H1 (cell line): ENCODE measurements at regions not wholly inside any gene's neighbourhood (a gene's known extent, or its start where the extent isn't known, plus 50 kb on each side); places are given as distances from the start of the nearest gene placed in this dataset.
"Not testable (repeated sequence)": the region's sequence is repeated elsewhere in the genome, so short reads cannot be mapped to it uniquely, and the experiment has no call there.

ENCODE experiments used
- CTCF ChIA-PET: fragments of 300-600 bp; sonication (Branson Sonifier 250); formaldehyde crosslinking; loops from one replicate; lab custom pipeline; 2021; ENCODE audit not compliant: partially characterized antibody; lab: Charles Lee
- POLR2A ChIA-PET: fragments of 300-600 bp; sonication (Branson Sonifier 250); formaldehyde crosslinking; loops from one replicate; lab custom pipeline; 2021; ENCODE audit warnings: inconsistent platforms; ENCODE audit not compliant: partially characterized antibody; lab: Charles Lee
- DNase-seq, 2 experiments: peaks; one replicate each; pipeline versions ENCODE4 v3.0.0 to v3.0.0-alpha.2; 2010 to 2022; ENCODE audit warnings: low spot score in 2 of 2, low read depth in 1 of 2, mixed read lengths in 1 of 2
- FAIRE-seq: peaks from 2 replicates; lab custom pipeline; 2011; peaks lifted over from hg19 to GRCh38; lab: Jason Lieb, UNC
- H2AFZ ChIP-seq: 2 replicates; pipeline ENCODE4 v1.8.1; 2012; ENCODE audit warnings: low read length, inconsistent platforms
- H2AK5ac ChIP-seq: 2 replicates; pipeline ENCODE4 v1.6.1; 2013; ENCODE audit warnings: low read depth, low read length
- H2BK120ac ChIP-seq: replicated peaks from 2 replicates; pipeline ENCODE3; 2013; ENCODE audit warnings: low read depth, low read length, inconsistent platforms
- H2BK12ac ChIP-seq: 2 replicates; pipeline ENCODE4 v1.6.1; 2013; ENCODE audit warnings: low read depth, low read length
- H2BK15ac ChIP-seq: 2 replicates; pipeline ENCODE4 v1.6.1; 2013; ENCODE audit warnings: low read length
- H2BK20ac ChIP-seq: 2 replicates; pipeline ENCODE4 v1.6.1; 2013; ENCODE audit warnings: low read length
- H2BK5ac ChIP-seq: 2 replicates; pipeline ENCODE4 v1.6.1; 2013; ENCODE audit warnings: low read depth, low read length
- H3K14ac ChIP-seq: 2 replicates; pipeline ENCODE4 v1.6.1; 2013; ENCODE audit warnings: inconsistent platforms; ENCODE audit not compliant: insufficient read length
- H3K18ac ChIP-seq: 2 replicates; pipeline ENCODE4 v1.6.1; 2013; ENCODE audit warnings: low read length; ENCODE audit errors: extremely low read depth
- H3K23ac ChIP-seq: 2 replicates; pipeline ENCODE4 v1.6.1; 2013; ENCODE audit warnings: inconsistent platforms; ENCODE audit not compliant: insufficient read length
- H3K23me2 ChIP-seq: 2 replicates; pipeline ENCODE4 v1.6.1; 2013; ENCODE audit warnings: low read depth, low read length
- H3K27ac ChIP-seq: 2 replicates; pipeline ENCODE4 v1.6.1; 2011; ENCODE audit warnings: low read depth, low read length, inconsistent platforms
- H3K27me3 ChIP-seq, 4 experiments: replicated peaks in 1 of 4; 1 replicate in 1 of 4; 2 replicates in 3 of 4; pipeline versions ENCODE4 v1.6.1 to v1.8.1; 2011 to 2013; ENCODE audit warnings: low read length in 3 of 4, mild to moderate bottlenecking in 3 of 4, inconsistent platforms in 2 of 4, mixed read lengths in 2 of 4, moderate library complexity in 1 of 4; ENCODE audit not compliant: control insufficient read depth in 3 of 4, insufficient read depth in 3 of 4; ENCODE audit errors: extremely low read depth in 1 of 4
- H3K36me3 ChIP-seq, 4 experiments: 2 replicates each; pipeline versions ENCODE4 v1.6.1 to v1.8.1; 2011 to 2013; ENCODE audit warnings: mild to moderate bottlenecking in 4 of 4, low read length in 3 of 4, moderate library complexity in 2 of 4, control low read depth in 1 of 4, inconsistent platforms in 1 of 4; ENCODE audit not compliant: insufficient read depth in 4 of 4, control insufficient read depth in 2 of 4
- H3K4ac ChIP-seq: replicated peaks from 2 replicates; pipeline ENCODE3; 2013; ENCODE audit warnings: low read length, low read depth, mixed read lengths, inconsistent platforms; ENCODE audit not compliant: insufficient read length
- H3K4me1 ChIP-seq, 4 experiments: replicated peaks in 1 of 4; 1 replicate in 1 of 4; 2 replicates in 3 of 4; pipeline versions ENCODE4 v1.6.1 to v1.8.1; 2011 to 2013; ENCODE audit warnings: low read length in 3 of 4, inconsistent platforms in 2 of 4, mixed read lengths in 1 of 4; ENCODE audit not compliant: insufficient read depth in 4 of 4, control insufficient read depth in 3 of 4
- H3K4me2 ChIP-seq, 2 experiments: 2 replicates each; pipeline versions ENCODE4 v1.6.1 to v1.8.1; 2011 to 2013; ENCODE audit warnings: low read depth in 2 of 2, low read length in 2 of 2, control low read depth in 1 of 2, inconsistent platforms in 1 of 2, mild to moderate bottlenecking in 1 of 2; ENCODE audit not compliant: insufficient read depth in 1 of 2
- H3K4me3 ChIP-seq, 4 experiments: fragments of 200-600, 300-600 bp in 1 of 4; sonication (generic), shearing (Covaris generic), sonication (Bioruptor Twin) in 1 of 4; 2 replicates each; pipeline versions ENCODE4 v1.5.1 to v1.8.1; 2011 to 2016; ENCODE audit warnings: low read length in 4 of 4, low read depth in 3 of 4, control low read depth in 2 of 4, inconsistent platforms in 2 of 4, mild to moderate bottlenecking in 2 of 4, mixed read lengths in 1 of 4, moderate library complexity in 1 of 4; ENCODE audit not compliant: insufficient read depth in 2 of 4; ENCODE audit errors: extremely low read depth in 1 of 4
- H3K56ac ChIP-seq: replicated peaks from 2 replicates; pipeline ENCODE3; 2013; ENCODE audit warnings: low read depth, mild to moderate bottlenecking, mixed read lengths, low read length, inconsistent platforms; ENCODE audit not compliant: insufficient read length
- H3K79me1 ChIP-seq: 2 replicates; pipeline ENCODE4 v1.6.1; 2013; ENCODE audit warnings: low read depth, low read length, control low read depth
- H3K79me2 ChIP-seq, 2 experiments: 2 replicates each; pipeline versions ENCODE4 v1.6.1 to v1.8.1; 2012 to 2013; ENCODE audit warnings: low read length in 2 of 2, mild to moderate bottlenecking in 2 of 2, inconsistent platforms in 1 of 2; ENCODE audit not compliant: insufficient read depth in 2 of 2, control insufficient read depth in 1 of 2
- H3K9ac ChIP-seq, 4 experiments: replicated peaks in 1 of 4; 1 replicate in 1 of 4; 2 replicates in 3 of 4; pipeline versions ENCODE4 v1.6.1 to v1.8.1; 2011 to 2013; ENCODE audit warnings: low read depth in 3 of 4, low read length in 3 of 4, control low read depth in 2 of 4, mild to moderate bottlenecking in 2 of 4, moderate library complexity in 2 of 4, inconsistent platforms in 1 of 4; ENCODE audit errors: extremely low read depth in 1 of 4
- H3K9me3 ChIP-seq, 2 experiments: 2 replicates each; pipeline versions ENCODE4 v1.6.1 to v1.8.1; 2012 to 2013; ENCODE audit warnings: mild to moderate bottlenecking in 2 of 2, moderate library complexity in 2 of 2, control low read depth in 1 of 2, inconsistent platforms in 1 of 2, low read depth in 1 of 2, low read length in 1 of 2, mixed read lengths in 1 of 2; ENCODE audit not compliant: insufficient read depth in 2 of 2
- H4K20me1 ChIP-seq, 2 experiments: replicated peaks in 1 of 2; 2 replicates each; pipeline versions ENCODE3 to v1.8.1; 2011 to 2013; ENCODE audit warnings: inconsistent platforms in 2 of 2, low read length in 2 of 2, mild to moderate bottlenecking in 1 of 2; ENCODE audit not compliant: insufficient read depth in 2 of 2, control insufficient read depth in 1 of 2
- H4K5ac ChIP-seq: 2 replicates; pipeline ENCODE4 v1.6.1; 2013; ENCODE audit warnings: low read length, low read depth, mixed read lengths, inconsistent platforms; ENCODE audit not compliant: insufficient read length
- H4K8ac ChIP-seq: 2 replicates; pipeline ENCODE4 v1.8.0; 2013; ENCODE audit warnings: mild to moderate bottlenecking, moderate library complexity, low read length, inconsistent platforms; ENCODE audit not compliant: insufficient read depth; ENCODE audit errors: extremely low read depth
- H4K91ac ChIP-seq: replicated peaks from 2 replicates; pipeline ENCODE3; 2013; ENCODE audit warnings: low read length, mixed read lengths, inconsistent platforms; ENCODE audit not compliant: insufficient read length
- WGBS, 2 experiments: shearing (Covaris generic) in 1 of 2; methylation state at CpG; one replicate each; pipeline versions ENCODE4 v1.1.6 to v1.1.7; 2013 to 2015; ENCODE audit warnings: low lambda C conversion rate in 2 of 2, mixed read lengths in 2 of 2, inconsistent platforms in 1 of 2, low coverage in 1 of 2, missing lambda C conversion rate in 1 of 2; ENCODE audit not compliant: insufficient replicate concordance in 2 of 2, insufficient coverage in 1 of 2, insufficient read length in 1 of 2; ENCODE audit errors: extremely low coverage in 1 of 2, missing lambda C conversion rate in 1 of 2; 5-methylcytosine and 5-hydroxymethylcytosine counted together

DNA sequence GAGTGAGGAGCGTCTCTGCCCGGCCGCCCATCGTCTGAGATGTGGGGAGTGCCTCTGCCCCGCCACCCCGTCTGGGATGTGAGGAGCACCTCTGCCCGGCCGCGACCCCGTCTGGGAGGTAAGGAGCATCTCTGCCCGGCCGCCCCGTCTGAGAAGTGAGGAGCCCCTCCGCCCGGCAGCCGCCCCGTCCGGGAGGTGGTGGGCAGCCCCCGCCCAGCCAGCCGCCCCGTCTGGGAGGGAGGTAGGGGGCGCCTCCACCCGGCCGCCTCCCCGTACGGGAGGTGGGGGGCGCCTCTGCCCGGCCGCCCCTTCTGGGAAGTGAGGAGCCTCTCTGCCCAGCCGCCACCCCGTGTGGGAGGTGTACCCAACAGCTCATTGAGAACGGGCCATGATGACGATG lies 1811.4 kb downstream of the EFNA5 start:
- H2BK20ac ChIP-seq, H2BK5ac ChIP-seq, H3K36me3 ChIP-seq, POLR2A ChIA-PET, FAIRE-seq, H3K27me3 ChIP-seq, H3K4me3 ChIP-seq, H3K23me2 ChIP-seq, H4K20me1 ChIP-seq, DNase-seq, H3K79me2 ChIP-seq, H3K14ac ChIP-seq, H2AK5ac ChIP-seq, H3K4me2 ChIP-seq, CTCF ChIA-PET, H3K9ac ChIP-seq, H4K91ac ChIP-seq, H3K23ac ChIP-seq, H3K18ac ChIP-seq, H2BK120ac ChIP-seq, H3K4ac ChIP-seq, H2BK15ac ChIP-seq, H3K27ac ChIP-seq, H4K5ac ChIP-seq, H2BK12ac ChIP-seq, H4K8ac ChIP-seq, H3K4me1 ChIP-seq, H3K79me1 ChIP-seq, H3K56ac ChIP-seq, H3K9me3 ChIP-seq, H2AFZ ChIP-seq: not testable (repeated sequence)
- WGBS, 2 experiments: 98% methylated on average over 12 of the region's 33 CpGs; no CpG with 5 or more reads in 1 of the 2 experiments
